ENCODE measurements at regions not wholly inside any gene's neighbourhood (a gene's known extent, or its start where the extent isn't known, plus 50 kb on each side); places are given as distances from the start of the nearest gene placed in this dataset.

DNA sequence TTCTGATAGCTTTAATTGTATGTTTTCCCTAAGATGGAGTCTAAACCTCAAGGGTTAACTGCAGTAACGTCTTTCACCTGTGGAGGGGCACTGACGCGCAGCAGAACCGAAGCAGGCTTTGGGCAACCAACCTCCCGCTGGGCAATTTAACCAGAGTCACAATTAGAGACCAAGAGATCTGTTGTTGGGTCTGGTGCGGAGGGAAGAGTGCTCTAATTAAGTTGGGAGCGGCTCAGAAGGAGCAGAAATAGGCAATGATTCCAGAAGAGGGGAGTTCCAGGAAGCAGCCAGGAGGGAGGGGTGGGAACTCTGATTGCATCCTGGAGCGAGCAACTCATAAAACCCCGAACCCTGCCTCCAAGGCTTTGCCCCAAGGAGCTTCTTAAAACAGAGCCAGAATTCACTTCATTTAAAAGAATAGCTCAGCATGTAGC is 245.8 kb downstream of the PAX3 start:
- no peak overlapping the region for H3K18ac ChIP-seq (ENCODE audit: low read depth, low read length)
- H2BK5ac ChIP-seq (ENCODE audit: low read depth, low read length, poor library complexity, severe bottlenecking): no peak overlapping the region
- no peaks in the 10 kb centered on the region for H3K9me1 ChIP-seq (ENCODE audit: insufficient read depth, low read length)
- CTCF ChIA-PET: interaction anchor here (0.6 to 1.2 kb wide), 2 partner anchors 28 to 523 kb away, joined by 3 to 4 read pairs; no protein-coding TSS in a partner anchor
- no TSS peak for BruUV-seq (replicated peaks)
- H3K4me2 ChIP-seq (ENCODE audit: low read depth, low read length): no peak overlapping the region
- H2BK20ac ChIP-seq (ENCODE audit: low read depth, low read length): no peak overlapping the region
- H4K5ac ChIP-seq (ENCODE audit: low read depth, low read length): no peak overlapping the region
- intact Hi-C loops (cut with micrococcal nuclease): loop anchor here (10.0 kb wide), 1 partner anchor 852 kb away; no protein-coding TSS in a partner anchor
- 0% methylated on average over 1 of the region's 9 CpGs; no CpG with 5 or more reads in 1 of the 2 experiments for WGBS, 2 experiments (ENCODE audit: extremely low coverage in 2 of 2, insufficient read length in 1 of 2)
- no peak for ATAC-seq (ENCODE audit: low read depth)
- in situ Hi-C loops (cut with MboI; ENCODE audit: low sequenced_read_pairs): loop anchor here (25.0 kb wide), 1 partner anchor 534 kb away; no protein-coding TSS in a partner anchor
- H2AFZ ChIP-seq (replicated peaks; ENCODE audit: low read length, poor library complexity): no peak overlapping the region
- no peak overlapping the region for H2BK120ac ChIP-seq (ENCODE audit: low read depth, low read length)
- no peak overlapping the region for H2BK15ac ChIP-seq (ENCODE audit: low read depth, low read length)
- H2AK9ac ChIP-seq (replicated peaks; ENCODE audit: low read depth, low read length, poor library complexity): no peak overlapping the region
- H3K9ac ChIP-seq (ENCODE audit: low read depth, low read length): no peak overlapping the region
- no peak overlapping the region for H3K14ac ChIP-seq (replicated peaks; ENCODE audit: low read depth, low read length)
- no peak overlapping the region for H3K27ac ChIP-seq (ENCODE audit: insufficient read depth, low read length)
- H4K20me1 ChIP-seq (ENCODE audit: insufficient read depth, low read length): no peaks in the 10 kb centered on the region
- H3K23ac ChIP-seq (ENCODE audit: low read depth, low read length): no peak overlapping the region
- H3K36me3 ChIP-seq (ENCODE audit: control insufficient read depth, insufficient read depth, low read length): no peaks in the 10 kb centered on the region
- no peak overlapping the region for H4K91ac ChIP-seq (ENCODE audit: insufficient read depth, low read depth, low read length)
- no peak overlapping the region for H3K4ac ChIP-seq (ENCODE audit: low read depth, low read length)
- no peak for DNase-seq
- dilution Hi-C loops (cut with HindIII; ENCODE audit: low sequenced_read_pairs, unreplicated experiment): no loop called here
- no peak overlapping the region for H4K8ac ChIP-seq (ENCODE audit: low read depth in 2 of 2, low read length in 2 of 2)
- POLR2A ChIA-PET (ENCODE audit: unreplicated experiment): no interaction called here
- no peak overlapping the region for H3K56ac ChIP-seq (ENCODE audit: extremely low read depth, insufficient read depth, low read length)
- peaks cover 3% of the 10 kb centered on the region for H3K27me3 ChIP-seq (ENCODE audit: control insufficient read depth, insufficient read depth, low read length)
- no peaks in the 10 kb centered on the region for H3K4me1 ChIP-seq (ENCODE audit: control insufficient read depth, insufficient read depth, low read length)
- TF ChIP-seq POLR2A (IDR thresholded peaks at IDR 0.05; ENCODE audit: low read depth, low read length): no peak
- no peak for TF ChIP-seq RCOR1 (IDR thresholded peaks at IDR 0.05; ENCODE audit: insufficient replicate concordance, low read length)
- TF ChIP-seq RFX5 (IDR thresholded peaks at IDR 0.05; ENCODE audit: low read depth, low read length): no peak
- TF ChIP-seq, protein P1, sequence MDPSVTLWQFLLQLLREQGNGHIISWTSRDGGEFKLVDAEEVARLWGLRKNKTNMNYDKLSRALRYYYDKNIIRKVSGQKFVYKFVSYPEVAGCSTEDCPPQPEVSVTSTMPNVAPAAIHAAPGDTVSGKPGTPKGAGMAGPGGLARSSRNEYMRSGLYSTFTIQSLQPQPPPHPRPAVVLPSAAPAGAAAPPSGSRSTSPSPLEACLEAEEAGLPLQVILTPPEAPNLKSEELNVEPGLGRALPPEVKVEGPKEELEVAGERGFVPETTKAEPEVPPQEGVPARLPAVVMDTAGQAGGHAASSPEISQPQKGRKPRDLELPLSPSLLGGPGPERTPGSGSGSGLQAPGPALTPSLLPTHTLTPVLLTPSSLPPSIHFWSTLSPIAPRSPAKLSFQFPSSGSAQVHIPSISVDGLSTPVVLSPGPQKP (IDR thresholded peaks at IDR 0.05; ENCODE audit: borderline replicate concordance, low read depth, low read length): no peak
- TF ChIP-seq FOS (IDR thresholded peaks at IDR 0.05; ENCODE audit: low read depth, low read length): no peak
- H3K9me3 ChIP-seq (ENCODE audit: control insufficient read depth, insufficient read depth, low read length): no peaks in the 10 kb centered on the region
- H2AK5ac ChIP-seq (ENCODE audit: low read depth, low read length): no peak overlapping the region
- H3K79me1 ChIP-seq (ENCODE audit: low read depth in 1 of 2, low read length in 2 of 2): no peaks in the 10 kb centered on the region
- H3K4me3 ChIP-seq (ENCODE audit: insufficient read depth, low read depth, low read length): no peak overlapping the region
